Lung (tissue), 11 donors: ENCODE measurements at regions not wholly inside any gene's neighbourhood (a gene's known extent, or its start where the extent isn't known, plus 50 kb on each side); places are given as distances from the start of the nearest gene placed in this dataset.
"Not testable (repeated sequence)": the region's sequence is repeated elsewhere in the genome, so short reads cannot be mapped to it uniquely, and the experiment has no call there.

Source experiments
- ATAC-seq: fragments of 200-7000 bp; cut with Tn5 transposase; one replicate; pipeline ENCODE4 v1.9.1; 2020; ENCODE audit warnings: moderate number of reproducible peaks; ENCODE audit not compliant: insufficient read depth, low FRiP score
- DNase-seq, 3 donors: peaks; one replicate each; pipeline ENCODE4 v3.0.0-alpha.2; 2013 to 2017
- H3K27ac ChIP-seq, 2 donors: one replicate each; pipeline ENCODE4 v1.5.1; 2013; ENCODE audit warnings: mild to moderate bottlenecking in 2 of 2, moderate library complexity in 2 of 2, control low read depth in 1 of 2, inconsistent platforms in 1 of 2, low read depth in 1 of 2, low read length in 1 of 2
- H3K27me3 ChIP-seq, 3 donors: one replicate each; pipeline ENCODE4 v1.5.1; 2013; ENCODE audit warnings: low read length in 2 of 3; ENCODE audit not compliant: control insufficient read depth in 3 of 3, insufficient read depth in 3 of 3
- H3K36me3 ChIP-seq, 4 donors: one replicate each; pipeline ENCODE4 v1.5.1; 2013; ENCODE audit warnings: low read length in 4 of 4, mild to moderate bottlenecking in 1 of 4, moderate library complexity in 1 of 4; ENCODE audit not compliant: control insufficient read depth in 4 of 4, insufficient read depth in 4 of 4
- H3K4me1 ChIP-seq, 5 donors: one replicate each; pipeline ENCODE4 v1.5.1; 2013; ENCODE audit warnings: low read length in 5 of 5, mild to moderate bottlenecking in 2 of 5, moderate library complexity in 1 of 5; ENCODE audit not compliant: control insufficient read depth in 5 of 5, insufficient read depth in 5 of 5
- H3K4me3 ChIP-seq: one replicate; pipeline ENCODE4 v1.5.1; 2013; ENCODE audit warnings: mild to moderate bottlenecking, control low read depth, moderate library complexity
- H3K9ac ChIP-seq, 2 donors: one replicate each; pipeline ENCODE4 v1.5.1; 2013; ENCODE audit warnings: low read length in 2 of 2, control low read depth in 1 of 2; ENCODE audit not compliant: insufficient read depth in 1 of 2
- H3K9me3 ChIP-seq, 4 donors: one replicate each; pipeline ENCODE4 v1.5.1; 2013; ENCODE audit warnings: low read length in 3 of 4, mild to moderate bottlenecking in 1 of 4, moderate library complexity in 1 of 4; ENCODE audit not compliant: control insufficient read depth in 4 of 4, insufficient read depth in 3 of 4
- WGBS, 2 donors: extraction: QIAGEN DNeasy Blood & Tissue Kit; methylation state at CpG; one replicate each; pipeline ENCODE4 v1.1.7; 2013; 5-methylcytosine and 5-hydroxymethylcytosine counted together
- TF ChIP-seq, protein P1 (sequence below): IDR thresholded peaks from 2 replicates; pipeline ENCODE4 v1.5.1; 2012; ENCODE audit warnings: mild to moderate bottlenecking; ENCODE audit errors: control extremely low read depth, extremely low read depth
- donor health status: control.
- donor health status: control.
- donor health status: Bipolar disorder and iron deficiency.
- donor health status: healthy.
- donor health status: DM: yes; HTN: yes; CAD: no.

- Histone ChIP-seq H3K27me3 (no peaks in the 10 kb centered on the region), H3K27ac (no peak overlapping the region), H3K36me3 (no peaks in the 10 kb centered on the region), H3K9ac (no peak overlapping the region), H3K4me3 (no peak overlapping the region), H3K9me3 (no peaks in the 10 kb centered on the region), H3K4me1 (no peaks in the 10 kb centered on the region)
- ATAC-seq (no peak), DNase-seq (no peak)
- TF ChIP-seq, protein P1, sequence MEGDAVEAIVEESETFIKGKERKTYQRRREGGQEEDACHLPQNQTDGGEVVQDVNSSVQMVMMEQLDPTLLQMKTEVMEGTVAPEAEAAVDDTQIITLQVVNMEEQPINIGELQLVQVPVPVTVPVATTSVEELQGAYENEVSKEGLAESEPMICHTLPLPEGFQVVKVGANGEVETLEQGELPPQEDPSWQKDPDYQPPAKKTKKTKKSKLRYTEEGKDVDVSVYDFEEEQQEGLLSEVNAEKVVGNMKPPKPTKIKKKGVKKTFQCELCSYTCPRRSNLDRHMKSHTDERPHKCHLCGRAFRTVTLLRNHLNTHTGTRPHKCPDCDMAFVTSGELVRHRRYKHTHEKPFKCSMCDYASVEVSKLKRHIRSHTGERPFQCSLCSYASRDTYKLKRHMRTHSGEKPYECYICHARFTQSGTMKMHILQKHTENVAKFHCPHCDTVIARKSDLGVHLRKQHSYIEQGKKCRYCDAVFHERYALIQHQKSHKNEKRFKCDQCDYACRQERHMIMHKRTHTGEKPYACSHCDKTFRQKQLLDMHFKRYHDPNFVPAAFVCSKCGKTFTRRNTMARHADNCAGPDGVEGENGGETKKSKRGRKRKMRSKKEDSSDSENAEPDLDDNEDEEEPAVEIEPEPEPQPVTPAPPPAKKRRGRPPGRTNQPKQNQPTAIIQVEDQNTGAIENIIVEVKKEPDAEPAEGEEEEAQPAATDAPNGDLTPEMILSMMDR: no peak
- 81 to 84% methylated on average over 1 of the region's 1 CpG for WGBS, 2 donors
Observed at GRCh38 chr2:194294156-194294555, 1362.9 kb upstream of the SLC39A10 start.

DNA sequence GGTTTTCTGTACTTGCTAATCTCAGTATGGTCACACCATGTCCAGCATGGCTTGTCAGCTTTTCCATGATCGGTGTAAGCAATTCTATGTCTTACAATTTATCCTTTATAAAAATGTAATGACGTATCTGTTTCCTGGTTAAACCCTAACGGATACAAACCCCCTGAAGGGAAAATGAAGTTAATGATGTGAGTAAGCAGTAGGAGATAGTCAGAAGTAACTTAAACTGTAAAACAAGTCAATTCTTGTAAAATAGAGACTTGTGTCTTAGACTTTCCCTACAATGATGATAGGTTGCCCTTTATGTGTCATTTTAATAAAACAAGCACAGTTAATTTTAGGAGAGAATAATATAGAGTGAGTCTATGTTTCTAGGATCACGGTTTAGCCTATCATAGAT, 1365.9 kb upstream of the SLC39A10 start:
- H3K9ac ChIP-seq: no peak overlapping the region
- no peak for ATAC-seq
- 87 to 89% methylated on average over 4 of the region's 4 CpGs for WGBS, 2 donors

GRCh38 chr2:194289712-194290346, 1367.2 kb upstream of the SLC39A10 start:
- no peak overlapping the region for H3K4me3 ChIP-seq
- no peaks in the 10 kb centered on the region for H3K4me1 ChIP-seq
- H3K27ac ChIP-seq: no peak overlapping the region
- DNase-seq (no peak), ATAC-seq (no peak)
- no peaks in the 10 kb centered on the region for H3K36me3 ChIP-seq
- 82 to 83% methylated on average over 4 of the region's 4 CpGs for WGBS, 2 donors
- TF ChIP-seq, protein P1: no peak
- no peak overlapping the region for H3K9ac ChIP-seq
- no peaks in the 10 kb centered on the region for H3K9me3 ChIP-seq
- H3K27me3 ChIP-seq: no peaks in the 10 kb centered on the region

More for the DNA sequence above, 1365.9 kb upstream of the SLC39A10 start:
- no peak for DNase-seq
- no peaks in the 10 kb centered on the region for H3K9me3 ChIP-seq
- no peaks in the 10 kb centered on the region for H3K36me3 ChIP-seq
- no peaks in the 10 kb centered on the region for H3K4me1 ChIP-seq
- H3K4me3 ChIP-seq: no peak overlapping the region
- TF ChIP-seq, protein P1: no peak
- no peak overlapping the region for H3K27ac ChIP-seq
- no peaks in the 10 kb centered on the region for H3K27me3 ChIP-seq

DNA sequence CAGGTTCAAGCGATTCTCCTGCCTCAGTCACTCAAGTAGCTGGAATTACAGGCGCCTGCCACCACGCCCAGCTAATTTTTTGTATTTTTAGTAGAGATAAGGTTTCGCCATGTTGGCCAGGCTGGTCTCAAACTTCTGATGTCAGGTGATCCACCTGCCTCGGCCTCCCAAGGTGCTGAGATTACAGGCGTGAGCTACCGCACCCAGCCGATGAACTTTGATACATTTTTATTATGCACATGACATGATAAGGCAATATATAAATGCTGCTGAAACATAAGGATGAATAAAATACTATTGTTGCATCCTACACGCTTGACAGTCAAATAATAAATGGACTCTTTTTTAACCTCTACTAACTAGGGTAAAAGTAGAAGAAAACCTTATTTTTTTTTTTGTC, 1380.4 kb upstream of the SLC39A10 start:
- 89 to 95% methylated on average over 9 of the region's 9 CpGs for WGBS, 2 donors
- not testable (repeated sequence) for ATAC-seq

More for the DNA sequence above, 1380.4 kb upstream of the SLC39A10 start:
- not testable (repeated sequence) for H3K9me3 ChIP-seq, H3K9ac ChIP-seq, H3K4me1 ChIP-seq, DNase-seq, H3K36me3 ChIP-seq, H3K27me3 ChIP-seq, H3K27ac ChIP-seq, H3K4me3 ChIP-seq
